ENCODE measurements at regions not wholly inside any gene's neighbourhood (a gene's known extent, or its start where the extent isn't known, plus 50 kb on each side); places are given as distances from the start of the nearest gene placed in this dataset.
"Not testable (repeated sequence)": the region's sequence is repeated elsewhere in the genome, so short reads cannot be mapped to it uniquely, and the experiment has no call there.

- H3K4me3 ChIP-seq (ENCODE audit: low read length): no peak overlapping the region
- TF ChIP-seq ZNF274 (IDR thresholded peaks at IDR 0.05; ENCODE audit: low read depth, low read length): no peak
Measured at GRCh38 chr6:11462742-11463397, 74.7 kb upstream of the TMEM170B start.

- no peak for TF ChIP-seq ZNF274 (IDR thresholded peaks at IDR 0.05; ENCODE audit: low read depth, low read length)
- H3K4me3 ChIP-seq (ENCODE audit: low read length): peak overlapping the region; percentile 53; the same call in 1 of the 2 replicates
Measured at GRCh38 chr6:11460837-11461661, 76.5 kb upstream of the TMEM170B start.

GRCh38 chr6:11460001-11460668 lies 77.4 kb upstream of the TMEM170B start:
- peak overlapping the region; percentile 49; the same call in 1 of the 2 replicates for H3K4me3 ChIP-seq (ENCODE audit: low read length)
- no peak for TF ChIP-seq ZNF274 (IDR thresholded peaks at IDR 0.05; ENCODE audit: low read depth, low read length)

GRCh38 chr6:11459079-11459610 lies 78.4 kb upstream of the TMEM170B start:
- H3K4me3 ChIP-seq (ENCODE audit: low read length): peak overlapping the region; percentile 47; the same call in 1 of the 2 replicates
- no peak for TF ChIP-seq ZNF274 (IDR thresholded peaks at IDR 0.05; ENCODE audit: low read depth, low read length)

DNA sequence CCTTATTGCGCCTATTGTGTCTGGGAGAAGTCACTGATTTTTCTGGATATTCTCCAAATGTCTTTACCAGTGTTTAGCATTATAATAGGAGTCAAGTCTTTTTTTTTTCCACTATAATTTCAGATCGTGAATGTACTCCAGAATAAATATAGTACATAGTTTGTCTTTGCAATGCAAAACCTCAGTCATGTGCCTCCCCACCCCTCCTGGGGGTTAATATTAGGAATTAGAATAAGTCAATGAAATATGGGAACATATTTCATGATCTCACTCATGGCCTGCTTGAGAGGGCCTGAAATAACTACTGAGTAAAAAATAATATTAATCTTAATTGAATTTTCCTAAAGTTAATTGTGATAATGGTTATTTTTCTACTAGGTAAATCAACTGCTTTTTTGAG lies 79.0 kb upstream of the TMEM170B start:
- no peak overlapping the region for H3K4me3 ChIP-seq (ENCODE audit: low read length)
- TF ChIP-seq ZNF274 (IDR thresholded peaks at IDR 0.05; ENCODE audit: low read depth, low read length): no peak

GRCh38 chr6:11457422-11457821 lies 80.1 kb upstream of the TMEM170B start:
- H3K4me3 ChIP-seq (ENCODE audit: low read length): not testable (repeated sequence)

DNA sequence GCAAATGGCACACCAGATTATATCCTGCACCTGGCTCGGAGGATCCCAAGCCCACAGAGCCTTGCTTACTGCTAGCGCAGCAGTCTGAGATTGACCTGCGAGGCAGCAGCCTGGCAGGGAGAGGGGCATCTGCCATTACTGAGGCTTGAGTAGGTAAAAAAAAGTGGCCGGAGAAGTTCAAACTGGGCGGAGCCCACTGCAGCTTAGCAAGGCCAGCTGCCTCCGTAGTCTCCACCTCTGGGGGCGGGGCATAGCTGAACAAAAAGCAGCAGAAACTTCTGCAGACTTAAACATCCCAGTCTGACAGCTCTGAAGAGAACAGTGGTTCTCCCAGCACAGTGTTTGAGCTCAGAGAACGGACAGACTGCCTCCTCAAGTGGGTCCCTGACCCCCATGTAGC lies 85.4 kb upstream of the TMEM170B start:
- not testable (repeated sequence) for H3K4me3 ChIP-seq (ENCODE audit: low read length)

DNA sequence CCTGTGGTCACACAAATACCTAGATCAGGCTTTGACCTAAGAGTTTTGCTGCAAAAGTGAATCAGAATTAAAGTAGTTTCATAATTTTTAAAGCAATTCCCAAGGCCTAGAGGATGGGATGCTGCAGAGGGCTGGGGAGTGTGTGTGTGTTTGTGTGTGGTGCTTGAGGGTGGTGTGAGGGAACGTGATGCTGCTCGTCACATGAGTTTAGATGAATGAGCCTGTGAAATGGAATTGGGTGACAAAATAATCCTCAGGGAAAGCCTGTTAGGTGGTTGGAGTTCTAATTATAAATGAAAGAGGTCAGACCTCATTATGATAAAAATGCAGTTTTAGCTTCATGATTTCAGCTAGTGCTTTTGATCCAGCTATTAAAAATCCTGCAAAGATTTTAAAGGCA lies 87.5 kb upstream of the TMEM170B start:
- H3K4me3 ChIP-seq (ENCODE audit: low read length): no peak overlapping the region
- no peak for TF ChIP-seq ZNF274 (IDR thresholded peaks at IDR 0.05; ENCODE audit: low read depth, low read length)

DNA sequence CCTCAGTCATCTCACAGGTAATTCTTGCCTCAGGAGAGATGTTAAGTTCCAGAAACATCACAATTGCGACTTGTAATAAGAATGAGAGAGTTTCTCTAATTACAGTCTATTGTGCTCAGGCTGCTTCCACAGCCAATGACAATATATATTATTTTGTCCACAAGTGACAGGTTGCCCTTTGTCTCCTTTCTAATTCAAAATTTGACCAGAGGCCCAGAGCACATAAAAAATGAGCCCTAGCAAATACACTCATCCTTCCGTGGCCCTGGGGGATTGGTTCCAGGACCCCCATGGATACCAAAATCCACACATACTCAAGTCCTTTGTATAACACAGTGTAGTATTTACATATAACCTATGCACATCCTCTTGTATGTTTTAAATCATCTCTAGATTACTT lies 88.1 kb upstream of the TMEM170B start:
- no peak for TF ChIP-seq ZNF274 (IDR thresholded peaks at IDR 0.05; ENCODE audit: low read depth, low read length)
- H3K4me3 ChIP-seq (ENCODE audit: low read length): no peak overlapping the region

- H3K4me3 ChIP-seq (ENCODE audit: low read length): no peak overlapping the region
- no peak for TF ChIP-seq ZNF274 (IDR thresholded peaks at IDR 0.05; ENCODE audit: low read depth, low read length)
Measured at GRCh38 chr6:11448038-11448437, 89.5 kb upstream of the TMEM170B start.

DNA sequence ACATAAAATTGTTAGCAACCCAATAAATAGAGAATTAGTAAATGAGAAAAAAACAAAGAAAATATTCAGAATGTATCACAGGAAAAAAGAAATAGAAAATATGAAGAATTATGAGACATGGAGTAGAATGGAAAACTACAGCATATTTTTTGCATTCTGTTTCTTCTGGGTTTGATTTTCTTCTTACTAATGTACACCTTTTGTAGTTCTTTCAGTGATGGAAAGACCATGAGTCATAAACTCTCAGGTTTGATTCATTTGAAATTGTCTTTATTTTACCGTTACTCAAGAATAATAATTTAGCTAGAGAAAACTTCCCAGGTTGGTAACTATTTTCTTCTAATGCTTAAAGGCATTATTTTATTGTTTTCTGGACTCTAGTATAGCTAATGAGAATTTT lies 90.3 kb upstream of the TMEM170B start:
- no peak overlapping the region for H3K4me3 ChIP-seq (ENCODE audit: low read length)
- no peak for TF ChIP-seq ZNF274 (IDR thresholded peaks at IDR 0.05; ENCODE audit: low read depth, low read length)

DNA sequence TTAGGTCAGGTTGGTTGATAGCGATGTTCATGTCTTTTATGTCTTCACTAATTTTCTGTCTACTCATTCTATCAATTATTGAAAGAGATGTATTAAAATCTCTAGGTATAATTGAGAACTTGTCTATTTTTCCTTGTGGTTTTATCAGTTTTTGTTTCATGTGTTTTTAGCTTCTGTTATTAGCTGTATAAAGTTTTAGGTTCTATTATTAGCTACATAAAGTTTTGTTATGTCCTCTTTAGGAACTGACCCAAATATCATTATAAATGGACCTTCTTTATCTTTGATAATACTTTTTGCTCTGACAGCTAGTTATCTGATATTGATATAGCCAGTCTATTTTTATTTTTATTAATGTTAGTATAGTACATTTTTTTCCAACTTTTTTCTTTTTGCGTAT lies 92.4 kb upstream of the TMEM170B start:
- no peak overlapping the region for H3K4me3 ChIP-seq (ENCODE audit: low read length)
- no peak for TF ChIP-seq ZNF274 (IDR thresholded peaks at IDR 0.05; ENCODE audit: low read depth, low read length)

- not testable (repeated sequence) for H3K4me3 ChIP-seq (ENCODE audit: low read length)
Measured at GRCh38 chr6:11443125-11443524, 94.4 kb upstream of the TMEM170B start.

- no peak overlapping the region for H3K4me3 ChIP-seq (ENCODE audit: low read length)
- no peak for TF ChIP-seq ZNF274 (IDR thresholded peaks at IDR 0.05; ENCODE audit: low read depth, low read length)
Measured at GRCh38 chr6:11442495-11442894, 95.1 kb upstream of the TMEM170B start.

- TF ChIP-seq ZNF274 (IDR thresholded peaks at IDR 0.05; ENCODE audit: low read depth, low read length): no peak
Measured at GRCh38 chr6:11439876-11440275, 97.7 kb upstream of the TMEM170B start.

More at GRCh38 chr6:11439876-11440275, 97.7 kb upstream of the TMEM170B start:
- H3K4me3 ChIP-seq (ENCODE audit: low read length): no peak overlapping the region
